Fibroblast of pulmonary artery (primary cell): ENCODE measurements at regions not wholly inside any gene's neighbourhood (a gene's known extent, or its start where the extent isn't known, plus 50 kb on each side); places are given as distances from the start of the nearest gene placed in this dataset.

Experiments used
- DNase-seq: peaks from one replicate; pipeline ENCODE4 v3.0.0-alpha.2; 2010; ENCODE audit warnings: low read depth
- H3K4me3 ChIP-seq: replicated peaks from 2 replicates; pipeline ENCODE4 v1.5.1; 2011; ENCODE audit warnings: low read depth, mild to moderate bottlenecking, control low read depth, low read length, moderate library complexity
- TF ChIP-seq, protein P1 (sequence below): IDR thresholded peaks from 2 replicates; pipeline ENCODE4 v1.5.1; 2011; ENCODE audit warnings: mild to moderate bottlenecking, control low read depth, low read length, inconsistent platforms; ENCODE audit errors: missing control alignments

DNA sequence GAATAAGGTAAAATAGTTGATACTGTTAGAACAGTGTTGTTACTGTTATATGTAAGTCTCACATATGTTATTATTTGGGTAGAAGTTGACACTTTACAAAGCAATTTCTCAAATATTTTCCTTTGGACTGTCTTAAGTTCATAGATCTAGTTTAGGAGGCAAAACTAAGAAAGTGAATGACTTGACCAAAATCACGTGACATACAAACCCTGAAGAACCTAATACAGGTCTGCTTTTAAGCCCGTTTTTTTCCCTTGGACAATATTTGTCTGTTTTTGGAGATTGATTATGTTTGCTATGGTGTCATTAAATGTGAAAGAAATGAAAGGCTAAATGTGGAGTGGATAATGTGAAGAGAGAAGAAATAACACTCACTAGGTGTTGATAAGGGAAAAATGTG lies 644.9 kb upstream of the PITX2 start:
- no peak overlapping the region for H3K4me3 ChIP-seq
- DNase-seq = no peak
- TF ChIP-seq, protein P1, sequence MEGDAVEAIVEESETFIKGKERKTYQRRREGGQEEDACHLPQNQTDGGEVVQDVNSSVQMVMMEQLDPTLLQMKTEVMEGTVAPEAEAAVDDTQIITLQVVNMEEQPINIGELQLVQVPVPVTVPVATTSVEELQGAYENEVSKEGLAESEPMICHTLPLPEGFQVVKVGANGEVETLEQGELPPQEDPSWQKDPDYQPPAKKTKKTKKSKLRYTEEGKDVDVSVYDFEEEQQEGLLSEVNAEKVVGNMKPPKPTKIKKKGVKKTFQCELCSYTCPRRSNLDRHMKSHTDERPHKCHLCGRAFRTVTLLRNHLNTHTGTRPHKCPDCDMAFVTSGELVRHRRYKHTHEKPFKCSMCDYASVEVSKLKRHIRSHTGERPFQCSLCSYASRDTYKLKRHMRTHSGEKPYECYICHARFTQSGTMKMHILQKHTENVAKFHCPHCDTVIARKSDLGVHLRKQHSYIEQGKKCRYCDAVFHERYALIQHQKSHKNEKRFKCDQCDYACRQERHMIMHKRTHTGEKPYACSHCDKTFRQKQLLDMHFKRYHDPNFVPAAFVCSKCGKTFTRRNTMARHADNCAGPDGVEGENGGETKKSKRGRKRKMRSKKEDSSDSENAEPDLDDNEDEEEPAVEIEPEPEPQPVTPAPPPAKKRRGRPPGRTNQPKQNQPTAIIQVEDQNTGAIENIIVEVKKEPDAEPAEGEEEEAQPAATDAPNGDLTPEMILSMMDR = no peak

DNA sequence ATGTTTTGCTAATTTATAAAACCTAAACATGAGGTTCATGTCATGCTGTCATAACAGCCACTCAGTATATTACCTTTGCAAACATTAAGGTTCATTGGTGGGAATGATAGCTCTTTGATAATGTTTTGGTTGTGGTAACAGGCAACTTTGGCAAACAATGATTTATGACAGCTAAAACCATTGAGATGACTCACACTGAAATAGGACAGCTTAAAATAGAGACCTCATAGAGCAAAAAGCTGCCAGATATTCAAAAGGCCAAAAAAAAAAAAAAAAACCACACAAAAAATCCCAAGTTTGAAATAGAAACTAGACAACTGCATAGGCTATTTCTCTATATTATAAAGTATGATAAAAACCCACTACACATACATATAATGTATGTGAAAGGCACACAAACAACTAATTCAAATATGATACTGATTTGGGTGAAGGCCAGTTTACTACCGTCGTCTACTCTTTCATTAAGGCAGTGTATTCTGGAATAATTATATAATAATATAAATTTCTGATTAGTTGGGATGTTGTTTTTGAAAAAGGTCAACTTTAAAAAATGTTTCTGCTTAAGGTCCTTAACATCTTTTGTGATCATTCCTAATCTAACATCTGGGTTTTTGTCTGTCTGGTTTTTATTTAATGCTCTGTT lies 646.0 kb upstream of the PITX2 start:
- TF ChIP-seq, protein P1 = no peak
- DNase-seq = peak; percentile 8
- no peak overlapping the region for H3K4me3 ChIP-seq

DNA sequence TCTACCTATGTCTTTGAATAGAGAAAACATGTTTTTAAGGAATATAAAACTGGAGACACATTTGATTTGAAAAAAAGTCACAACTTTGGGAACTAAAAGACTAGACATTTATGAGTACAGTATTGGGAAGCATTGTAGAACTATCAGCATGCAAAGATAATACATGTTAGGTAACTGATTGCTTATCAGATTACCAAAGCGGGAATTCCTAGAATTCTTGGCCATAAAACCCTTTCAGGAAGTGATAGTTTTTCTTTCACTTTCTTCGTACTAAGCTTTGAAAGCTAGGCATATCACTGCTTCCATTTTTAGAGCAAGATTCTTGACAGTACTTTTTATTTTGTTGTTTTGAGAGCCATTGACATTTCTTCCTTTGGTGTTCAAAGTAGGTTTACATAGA lies 646.6 kb upstream of the PITX2 start:
- no peak for DNase-seq
- no peak overlapping the region for H3K4me3 ChIP-seq
- TF ChIP-seq, protein P1 = no peak

DNA sequence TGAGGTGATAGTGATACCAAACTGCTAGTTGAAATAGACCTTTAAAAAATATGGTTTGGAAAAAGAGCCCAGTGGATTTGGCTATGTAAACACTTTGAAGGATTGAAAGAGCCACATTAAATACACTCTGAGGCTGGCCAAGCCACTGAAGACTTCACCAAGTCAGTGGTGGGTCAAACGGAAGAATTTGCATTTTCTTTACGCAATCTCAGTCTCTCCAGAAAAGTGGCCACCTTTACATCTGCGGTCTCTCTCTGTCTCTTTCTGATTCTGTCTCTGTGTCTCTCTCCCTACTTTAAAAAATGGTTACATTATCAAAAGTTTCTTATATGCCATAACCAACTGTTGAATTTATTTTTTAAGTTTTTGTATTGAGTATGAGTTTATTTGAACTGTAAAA lies 651.2 kb upstream of the PITX2 start:
- no peak overlapping the region for H3K4me3 ChIP-seq
- TF ChIP-seq, protein P1 = no peak
- DNase-seq = no peak

DNA sequence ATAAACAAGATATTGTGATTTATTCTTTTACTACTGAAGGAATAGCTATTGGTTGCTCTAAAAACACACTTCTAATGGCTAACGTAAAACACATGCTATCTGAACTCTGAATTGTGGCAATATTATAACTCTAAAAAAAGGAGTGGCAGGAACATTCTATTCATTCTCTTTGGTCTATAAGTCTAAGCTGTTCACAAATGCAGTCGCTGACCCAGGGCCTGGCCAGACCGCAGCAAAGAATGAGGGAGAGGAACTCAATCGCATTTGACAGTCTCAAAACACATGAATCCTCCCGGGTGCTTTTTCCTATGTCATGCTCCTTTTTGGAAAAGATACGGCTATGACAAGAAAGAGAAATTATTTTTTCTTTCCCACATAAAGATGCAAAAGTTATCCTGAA lies 651.6 kb upstream of the PITX2 start:
- TF ChIP-seq, protein P1 = no peak

DNA sequence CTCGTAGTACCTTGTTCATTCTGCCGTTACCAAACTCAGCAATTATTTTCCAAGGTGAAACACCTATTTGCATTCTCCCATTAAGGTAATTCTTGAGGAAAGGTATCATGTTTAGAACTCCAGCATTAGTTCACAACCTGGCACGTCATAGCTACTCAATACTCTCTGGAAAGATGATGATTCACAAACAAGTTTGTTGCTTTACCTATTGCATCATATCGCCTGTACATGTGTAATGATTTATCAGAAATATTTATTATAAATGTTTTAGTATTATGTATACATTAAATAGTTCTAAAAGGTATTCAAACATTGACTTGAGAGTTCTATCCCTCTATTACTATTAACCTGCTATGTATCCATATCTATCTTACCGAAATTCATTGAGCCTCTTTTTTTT lies 658.3 kb upstream of the PITX2 start:
- no peak for DNase-seq
- H3K4me3 ChIP-seq = no peak overlapping the region
- TF ChIP-seq, protein P1 = no peak

More for the DNA sequence above, 651.6 kb upstream of the PITX2 start:
- no peak for DNase-seq
- no peak overlapping the region for H3K4me3 ChIP-seq

DNA sequence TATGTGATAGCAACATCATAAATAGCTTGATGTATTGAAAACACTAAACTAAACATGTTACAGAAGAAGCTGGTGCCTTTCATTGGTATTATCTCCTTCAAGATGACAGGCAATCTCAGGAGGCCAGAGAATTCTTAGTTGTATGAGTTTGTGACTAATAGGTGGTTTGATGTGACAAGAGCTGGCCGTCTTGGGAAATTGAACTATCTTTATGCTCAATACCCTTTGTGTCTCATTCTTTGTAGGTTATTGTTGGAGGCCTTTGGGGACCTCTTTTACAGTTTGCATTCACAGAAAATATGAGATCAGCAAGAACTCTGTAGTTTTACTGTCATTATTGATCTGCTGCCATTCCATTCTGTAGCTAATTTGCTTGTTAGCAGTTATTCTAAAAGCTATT lies 659.2 kb upstream of the PITX2 start:
- no peak overlapping the region for H3K4me3 ChIP-seq
- DNase-seq = no peak
- TF ChIP-seq, protein P1 = no peak
